Ecto neural progenitor cell (in vitro differentiated cells): ENCODE measurements at regions not wholly inside any gene's neighbourhood (a gene's known extent, or its start where the extent isn't known, plus 50 kb on each side); places are given as distances from the start of the nearest gene placed in this dataset.
"Not testable (repeated sequence)": the region's sequence is repeated elsewhere in the genome, so short reads cannot be mapped to it uniquely, and the experiment has no call there.

ENCODE experiments used
- DNase-seq: peaks from one replicate; pipeline ENCODE4 v3.0.0-alpha.2; 2018; ENCODE audit warnings: low spot score

DNA sequence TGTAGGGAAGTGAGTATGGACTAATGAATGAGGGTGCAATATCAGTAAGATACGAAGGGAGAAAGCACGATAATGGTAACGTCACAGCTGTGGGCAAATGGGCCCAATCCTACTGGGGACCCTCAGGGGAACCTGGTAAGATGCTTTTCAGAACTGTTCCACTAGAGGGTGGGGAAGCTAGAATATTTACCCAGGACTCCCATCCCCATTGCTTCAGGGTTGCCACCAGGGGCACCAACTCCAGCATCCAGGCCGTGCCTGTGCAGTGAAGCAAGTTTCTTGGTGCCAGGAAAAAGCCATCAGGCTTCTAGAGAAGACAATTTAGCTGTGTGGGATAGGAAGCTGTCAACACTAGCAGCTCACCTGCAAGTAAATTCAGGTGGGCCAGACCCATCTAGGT is 409.3 kb downstream of the AGTPBP1 start:
- peak; percentile 51 for DNase-seq

DNA sequence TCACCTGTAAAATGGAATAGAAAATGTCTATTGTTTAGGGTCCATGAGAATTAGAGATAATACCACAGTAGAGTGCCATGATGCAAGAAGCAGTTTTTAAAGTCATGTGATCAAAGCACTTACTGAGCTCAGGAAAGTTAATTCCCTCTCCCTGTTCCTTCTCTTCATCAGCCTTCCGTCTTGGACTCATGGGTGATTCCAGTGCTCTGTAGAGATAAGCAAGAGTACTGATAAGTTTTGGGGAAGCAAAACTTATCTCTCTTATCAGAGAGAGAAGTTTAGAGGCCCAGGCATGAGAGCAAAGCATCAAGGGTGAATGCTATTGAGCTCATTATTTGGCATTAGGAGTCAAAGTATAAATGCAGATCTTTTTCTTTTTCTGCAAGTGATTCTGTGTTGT is 410.1 kb downstream of the AGTPBP1 start:
- DNase-seq: no peak

DNA sequence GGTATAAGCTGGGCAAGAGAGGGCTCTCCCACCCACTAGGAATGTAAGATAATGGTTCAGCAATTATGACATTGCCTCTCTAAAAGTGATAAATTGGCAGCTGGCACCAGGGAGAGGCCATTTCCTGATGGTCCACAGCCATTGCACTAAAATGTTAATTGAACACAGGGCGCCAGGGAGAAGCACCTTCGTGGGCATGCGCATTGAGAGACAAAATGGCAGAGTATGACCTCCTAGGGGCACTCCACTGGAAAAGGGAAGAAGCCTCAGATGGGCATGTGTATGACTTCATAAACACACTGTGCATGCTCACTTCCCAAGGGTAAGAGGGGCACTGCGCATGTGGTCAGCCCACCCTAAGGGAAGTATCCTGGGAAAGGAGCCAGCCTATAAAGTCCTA is 419.2 kb downstream of the AGTPBP1 start:
- DNase-seq: no peak

DNA sequence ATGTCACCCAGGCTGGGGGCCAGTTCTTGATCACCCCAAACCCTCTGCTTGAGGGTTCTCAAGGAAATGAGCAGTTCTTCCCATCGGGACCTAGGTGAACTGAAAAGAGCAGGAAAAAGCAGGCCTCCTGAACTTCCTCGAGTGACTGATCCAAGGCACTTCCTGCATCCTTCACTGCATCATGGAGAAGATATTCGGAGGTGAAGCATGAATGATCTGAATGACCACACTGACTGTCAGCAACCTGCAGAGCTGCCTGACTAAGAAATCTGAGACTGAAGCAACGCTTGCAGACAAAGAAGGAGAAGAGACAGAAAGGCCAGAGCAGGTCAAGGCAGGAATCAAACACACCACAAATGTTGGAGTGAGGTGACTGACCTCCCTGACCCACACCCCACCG is 420.2 kb downstream of the AGTPBP1 start:
- DNase-seq: no peak

DNA sequence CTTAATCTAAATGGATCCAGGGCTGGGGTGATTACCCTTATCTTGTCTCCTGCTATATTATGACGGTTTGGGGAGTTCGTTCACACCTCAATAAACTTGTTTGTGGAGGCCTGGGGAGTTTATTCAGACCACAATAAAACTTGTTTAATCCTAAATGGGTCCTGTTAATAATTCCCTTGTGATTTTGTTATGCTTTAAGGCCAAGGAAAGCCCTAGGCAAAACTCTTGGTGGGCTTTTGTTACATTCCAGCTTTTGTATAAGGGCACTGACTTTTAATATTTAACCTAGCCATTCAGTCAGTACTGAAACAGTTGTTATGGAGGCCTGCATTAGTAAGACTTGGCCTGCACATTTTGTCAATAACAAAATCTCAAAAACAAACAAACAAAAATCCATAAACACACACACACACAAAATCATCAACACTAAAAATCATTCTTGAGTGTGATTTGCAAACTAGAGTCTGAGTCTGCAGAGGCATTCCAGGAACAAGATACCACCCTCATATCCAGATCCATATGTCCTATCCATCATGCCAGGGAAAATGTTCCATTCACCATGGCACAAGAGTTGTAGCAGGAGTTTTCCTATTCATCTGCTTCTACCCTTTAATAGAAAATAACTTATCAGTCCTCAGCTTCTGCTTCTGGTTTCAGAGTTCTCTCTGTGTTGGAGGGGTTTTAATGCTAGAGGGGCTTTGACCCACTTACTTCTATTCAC is 421.7 kb downstream of the AGTPBP1 start:
- DNase-seq: no peak

DNA sequence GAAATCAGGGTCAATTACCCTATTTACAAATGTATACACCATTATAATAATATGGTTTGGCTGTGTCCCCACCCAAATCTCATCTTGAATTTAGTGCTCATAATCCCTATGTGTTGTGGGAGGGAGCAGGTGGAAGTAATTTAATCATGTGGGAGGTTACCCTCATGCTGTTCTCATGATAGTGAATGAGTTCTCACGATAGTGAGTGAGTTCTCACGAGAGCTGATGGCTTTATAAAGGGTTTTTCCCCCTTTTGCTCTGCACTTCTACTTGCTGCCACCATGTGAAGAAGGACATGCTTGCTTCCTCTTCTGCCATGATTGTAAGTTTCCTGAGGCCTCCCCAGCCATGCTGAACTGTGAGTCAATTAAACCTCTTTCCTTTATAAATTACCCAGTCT is 426.2 kb downstream of the AGTPBP1 start:
- DNase-seq: not testable (repeated sequence)

DNA sequence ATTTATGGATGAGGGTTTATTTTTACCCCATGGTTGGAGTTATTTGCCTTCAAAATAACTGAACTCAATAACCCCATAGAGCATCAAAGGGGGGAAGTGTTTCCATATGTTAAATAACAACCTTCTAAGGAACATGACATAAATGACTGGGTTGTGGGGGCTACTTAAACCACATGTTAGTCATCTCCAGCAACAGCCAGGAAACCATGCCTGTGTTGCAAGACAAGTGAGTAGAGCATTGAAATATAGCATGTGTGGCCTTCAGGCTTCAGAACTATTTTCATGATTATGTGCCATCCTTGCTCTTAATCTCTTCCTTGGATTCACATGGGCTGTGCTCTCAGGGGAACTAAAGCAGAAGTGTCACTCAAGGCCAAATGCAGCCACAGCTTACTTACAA is 431.2 kb downstream of the AGTPBP1 start:
- no peak for DNase-seq

DNA sequence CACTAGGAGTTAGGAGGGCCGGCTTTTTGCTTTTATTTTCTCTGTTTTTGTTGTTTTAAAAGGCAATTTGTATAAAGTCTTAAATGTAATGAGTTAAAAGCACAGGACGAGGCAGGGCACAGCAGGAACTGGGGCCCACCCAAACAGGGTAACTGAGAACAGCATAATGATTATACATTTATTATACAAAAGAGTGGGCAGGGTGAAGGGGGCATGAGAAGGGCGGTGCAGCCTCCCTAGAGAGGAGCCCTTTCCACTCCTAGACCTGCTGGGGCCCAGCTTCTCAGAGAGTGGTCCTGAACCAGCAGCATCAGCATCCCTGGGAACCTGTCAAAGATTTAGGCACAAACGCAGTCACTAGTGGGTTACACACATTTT is 438.0 kb downstream of the AGTPBP1 start:
- DNase-seq: no peak

DNA sequence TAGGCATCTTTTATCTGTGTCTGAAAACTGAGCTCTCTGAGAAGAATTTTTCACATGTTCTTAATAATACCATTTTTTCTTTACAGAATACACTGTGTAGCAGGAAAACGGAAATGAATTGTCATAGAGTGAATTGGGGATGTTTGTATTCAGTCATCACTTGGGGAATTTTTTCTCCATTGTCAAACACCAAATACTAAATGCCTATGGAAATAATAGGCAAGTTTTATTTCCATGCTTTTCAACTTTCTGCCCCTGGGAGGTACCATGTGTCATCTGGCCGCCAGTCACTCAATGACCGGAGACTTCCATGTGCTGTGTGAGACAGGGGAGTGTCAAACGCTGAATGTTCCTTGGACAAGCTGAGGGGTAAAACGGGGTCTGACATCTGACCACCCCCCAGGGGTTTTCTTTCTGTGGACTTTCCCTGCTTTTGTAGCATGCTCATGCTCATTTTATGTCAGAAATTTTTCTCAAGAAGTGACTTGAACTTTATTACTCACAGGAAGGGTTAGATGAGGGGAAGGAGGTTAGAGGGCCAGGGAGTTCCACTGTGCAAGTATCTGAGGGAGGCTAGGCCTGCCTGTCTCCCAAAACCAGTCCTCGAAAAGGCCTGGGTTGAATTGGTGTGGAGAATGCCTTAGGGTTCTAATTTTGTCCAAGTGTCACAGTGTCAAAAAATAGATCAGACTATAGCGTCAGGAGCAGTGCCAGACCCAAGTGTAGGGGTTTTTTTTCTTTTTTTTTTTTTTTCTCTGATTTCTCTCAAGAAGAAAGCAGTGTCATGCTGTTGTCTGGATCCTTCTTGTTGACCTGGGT is 438.6 kb downstream of the AGTPBP1 start:
- DNase-seq: no peak

DNA sequence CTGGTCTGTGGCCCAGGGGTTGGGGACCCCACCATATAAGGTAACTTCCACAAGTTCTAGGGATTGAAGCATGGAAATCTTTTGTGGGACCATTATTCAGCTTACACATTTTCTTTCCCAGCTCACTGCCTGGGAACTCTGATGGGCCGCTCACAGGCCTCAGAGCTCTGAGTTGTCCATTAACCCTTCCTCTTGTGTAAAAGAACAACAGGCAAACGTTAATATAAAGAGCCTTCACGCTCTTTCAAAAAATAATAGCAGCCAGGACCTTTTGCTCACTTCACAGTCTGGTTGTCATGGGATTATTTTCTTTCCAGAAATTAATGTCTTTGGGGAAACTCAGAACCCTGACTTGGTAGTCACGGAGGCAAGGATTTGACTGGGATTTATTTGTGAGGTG is 443.3 kb downstream of the AGTPBP1 start:
- no peak for DNase-seq

DNA sequence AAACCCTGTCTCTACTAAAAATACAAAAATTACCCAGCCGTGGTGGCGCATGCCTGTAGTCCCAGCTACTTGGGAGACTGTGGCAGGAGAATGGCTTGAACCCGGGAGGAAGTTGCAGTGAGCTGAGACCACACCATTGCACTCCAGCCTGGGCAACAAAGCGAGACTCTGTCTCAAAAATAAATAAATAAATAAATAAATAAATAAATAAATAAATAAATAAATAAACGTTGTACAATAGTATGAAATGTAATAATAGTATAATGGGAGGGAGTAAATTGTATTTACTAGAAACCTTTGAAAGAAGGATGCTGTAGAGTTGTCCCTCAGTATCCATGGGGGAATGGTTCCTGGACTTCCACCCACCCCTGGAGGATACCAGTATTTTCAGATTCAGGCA is 446.5 kb downstream of the AGTPBP1 start:
- DNase-seq: not testable (repeated sequence)

DNA sequence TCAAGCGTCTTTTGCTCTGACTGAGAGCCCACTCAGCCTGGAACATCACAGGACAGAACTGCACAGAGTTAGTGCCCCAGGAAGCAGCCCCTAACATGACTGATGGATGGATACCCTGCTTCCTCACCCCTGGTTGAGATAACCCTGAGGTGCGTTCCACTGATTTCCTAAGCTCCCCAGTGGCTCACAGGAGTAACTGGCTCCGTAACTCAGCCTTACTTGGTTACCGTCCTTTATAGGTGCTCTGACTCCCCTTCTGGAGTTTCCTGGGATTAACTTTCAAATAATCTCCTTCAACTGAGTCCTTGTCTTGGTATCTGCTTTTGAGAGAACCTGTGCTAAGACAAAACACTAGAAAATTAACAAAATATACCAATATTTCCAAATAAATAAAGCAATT is 449.5 kb downstream of the AGTPBP1 start:
- DNase-seq: no peak

DNA sequence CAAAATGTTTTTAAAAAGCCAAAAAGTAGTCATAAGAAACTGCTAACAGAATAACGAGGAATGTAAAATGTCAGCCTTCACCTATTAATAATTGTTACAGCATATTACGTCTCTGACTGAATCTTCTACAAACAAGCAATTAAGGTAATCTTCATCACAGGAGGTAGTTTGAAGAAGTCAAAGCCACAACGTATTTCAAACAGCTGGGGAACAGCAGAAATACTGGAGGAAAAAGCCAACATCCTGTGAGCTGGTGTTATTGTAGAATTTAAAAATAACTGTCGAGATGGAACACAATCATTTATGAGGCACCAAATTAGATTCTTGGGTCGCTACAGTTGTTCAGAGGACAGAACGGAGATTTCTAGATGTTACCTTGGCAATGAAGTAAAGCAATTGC is 450.5 kb downstream of the AGTPBP1 start:
- DNase-seq: no peak

DNA sequence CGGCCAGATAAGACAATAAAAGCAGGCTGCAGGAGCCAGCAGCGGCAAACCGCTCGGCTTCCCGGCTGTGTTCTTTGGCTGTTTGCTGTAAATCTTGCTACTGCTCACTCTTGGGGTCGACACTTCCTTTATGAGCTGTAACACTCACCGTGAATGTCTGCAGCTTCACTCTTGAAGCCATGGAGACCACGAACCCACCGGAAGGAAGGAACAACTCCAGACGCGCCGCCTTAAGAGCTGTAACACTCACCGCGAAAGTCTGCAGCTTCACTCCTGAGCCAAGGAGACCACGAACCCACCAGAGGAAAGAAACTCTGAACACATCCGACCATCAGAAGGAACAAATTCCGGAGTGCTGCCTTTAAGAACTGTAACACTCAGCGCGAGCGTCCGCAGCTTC is 451.7 kb downstream of the AGTPBP1 start:
- DNase-seq: no peak

DNA sequence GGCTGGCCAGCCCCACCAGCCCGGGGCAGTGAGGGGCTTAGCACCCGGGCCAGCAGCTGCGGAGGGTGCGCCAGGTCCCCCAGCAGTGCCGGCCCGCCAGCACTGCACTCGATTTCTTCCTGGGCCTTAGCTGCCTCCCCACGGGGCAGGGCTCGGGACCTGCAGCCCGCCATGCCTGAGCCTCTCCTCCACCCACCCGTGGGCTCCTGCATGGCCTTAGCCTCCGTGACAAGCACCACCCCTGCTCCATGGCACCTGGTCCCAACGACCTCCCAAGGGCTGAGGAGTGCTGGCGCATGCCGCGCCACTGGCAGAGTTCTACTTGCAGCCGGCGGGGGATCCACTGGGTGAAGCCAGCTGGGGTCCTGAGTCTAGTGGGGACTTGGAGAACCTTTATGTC is 452.6 kb downstream of the AGTPBP1 start:
- no peak for DNase-seq

DNA sequence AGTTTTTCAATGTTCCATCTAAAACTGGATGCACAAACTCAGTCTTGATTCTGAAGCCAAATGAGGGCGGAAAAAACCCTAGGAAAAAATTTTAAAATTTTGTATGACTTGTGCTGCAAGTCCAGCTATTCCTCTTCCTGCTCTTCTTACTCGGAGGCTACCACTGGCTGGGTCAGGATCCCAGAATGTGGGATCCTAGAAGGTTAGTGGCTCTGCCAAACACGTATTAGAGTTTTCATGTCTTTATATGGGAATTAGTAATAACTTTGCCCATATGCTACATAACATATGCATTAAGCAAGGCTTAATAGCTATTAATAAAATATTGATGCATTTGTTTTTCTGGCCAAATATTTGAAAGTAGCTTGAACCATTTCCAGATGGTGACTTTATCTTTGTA is 458.3 kb downstream of the AGTPBP1 start:
- DNase-seq: no peak

DNA sequence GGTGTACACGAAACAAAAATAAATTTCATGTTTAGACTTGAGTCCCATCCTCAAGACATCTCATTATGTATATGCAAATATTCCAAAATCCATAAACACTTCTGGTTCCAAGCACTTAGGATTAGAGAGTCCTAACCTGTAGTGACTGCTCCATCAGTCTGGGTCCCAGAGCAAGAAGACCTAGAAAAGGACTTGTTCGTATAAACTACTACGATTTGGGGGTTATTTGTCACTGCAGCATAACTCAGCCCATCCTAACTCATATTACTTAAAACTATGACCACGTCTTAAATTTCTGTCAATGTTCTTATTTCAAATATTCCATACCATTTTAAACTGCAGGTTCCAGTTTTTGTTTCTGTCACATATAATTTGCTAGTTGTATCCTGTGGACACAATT is 463.0 kb downstream of the AGTPBP1 start:
- no peak for DNase-seq

DNA sequence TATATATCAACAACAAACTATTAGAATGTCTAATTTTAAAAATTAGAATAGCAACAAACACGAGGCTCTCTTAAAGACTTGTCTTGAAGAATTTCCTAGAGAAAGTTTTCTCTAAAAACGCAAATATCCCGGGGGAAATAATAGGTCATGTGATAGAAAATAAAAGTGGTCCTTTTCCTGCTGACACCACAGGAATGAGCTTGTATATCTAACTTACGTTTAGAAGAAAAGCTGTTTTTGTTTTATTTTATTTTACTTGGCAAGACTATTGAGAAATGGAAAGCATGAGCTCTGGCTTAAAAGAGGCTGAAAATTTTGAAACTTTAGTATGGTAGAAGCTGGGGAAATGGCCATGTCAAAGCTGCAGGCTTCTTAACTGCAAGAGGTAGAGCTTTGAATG is 465.0 kb downstream of the AGTPBP1 start:
- no peak for DNase-seq

DNA sequence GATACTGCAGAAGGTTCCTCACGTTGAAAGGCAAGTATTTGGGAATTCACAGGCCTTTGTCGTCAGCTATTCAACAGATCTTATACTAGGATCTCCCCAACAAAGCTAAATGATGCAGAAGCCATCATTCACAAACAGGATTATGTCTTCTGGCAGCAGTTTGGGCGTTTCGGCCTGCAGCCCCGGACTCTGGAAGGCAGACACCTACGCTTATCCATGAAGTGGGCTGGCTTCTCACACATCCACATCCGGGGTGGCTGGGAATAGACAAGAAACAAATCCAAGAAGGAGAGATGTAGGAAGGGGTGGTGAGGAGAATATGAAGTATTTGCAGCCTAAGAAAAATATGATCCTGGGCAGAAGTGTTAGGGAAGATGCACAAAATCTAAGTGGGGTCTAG is 471.9 kb downstream of the AGTPBP1 start:
- no peak for DNase-seq

DNA sequence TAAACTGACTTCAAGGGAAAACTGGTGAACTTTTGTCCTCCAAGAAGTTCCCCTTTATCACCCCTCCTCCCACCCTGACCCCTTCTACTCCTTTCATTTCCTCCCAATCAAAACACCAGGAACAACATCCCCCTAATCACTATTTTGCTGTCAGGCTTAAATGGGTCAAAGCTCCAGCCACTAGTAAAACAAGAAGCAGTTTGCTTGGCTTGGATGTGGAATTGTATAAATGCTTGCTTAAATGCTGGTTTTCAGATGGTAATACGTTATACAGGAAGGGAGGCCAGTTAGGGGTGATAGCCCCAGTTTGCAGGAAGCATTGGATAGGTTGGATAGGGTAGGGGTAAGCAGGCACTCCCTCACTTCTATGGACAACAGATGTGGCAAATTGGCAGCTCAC is 473.6 kb downstream of the AGTPBP1 start:
- no peak for DNase-seq

DNA sequence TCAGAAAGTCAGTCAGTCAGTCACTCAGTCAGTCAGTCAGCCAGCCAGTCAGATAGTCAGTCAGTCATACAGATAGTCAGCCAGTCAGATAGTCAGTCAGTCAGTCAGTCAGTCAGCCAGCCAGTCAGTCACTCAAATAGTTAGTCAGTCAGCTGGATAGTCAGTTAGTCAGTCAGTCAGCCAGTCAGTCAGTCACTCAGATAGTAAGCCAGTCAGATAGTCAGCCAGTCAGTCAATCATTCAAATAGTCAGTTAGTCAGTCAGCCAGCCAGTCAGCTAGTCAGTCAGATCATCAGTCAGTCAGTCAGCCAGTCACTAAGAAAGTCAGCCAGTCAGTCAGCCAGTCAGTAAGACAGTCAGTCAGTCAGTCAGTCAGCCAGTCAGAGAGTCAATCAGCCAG is 477.1 kb downstream of the AGTPBP1 start:
- DNase-seq: no peak

DNA sequence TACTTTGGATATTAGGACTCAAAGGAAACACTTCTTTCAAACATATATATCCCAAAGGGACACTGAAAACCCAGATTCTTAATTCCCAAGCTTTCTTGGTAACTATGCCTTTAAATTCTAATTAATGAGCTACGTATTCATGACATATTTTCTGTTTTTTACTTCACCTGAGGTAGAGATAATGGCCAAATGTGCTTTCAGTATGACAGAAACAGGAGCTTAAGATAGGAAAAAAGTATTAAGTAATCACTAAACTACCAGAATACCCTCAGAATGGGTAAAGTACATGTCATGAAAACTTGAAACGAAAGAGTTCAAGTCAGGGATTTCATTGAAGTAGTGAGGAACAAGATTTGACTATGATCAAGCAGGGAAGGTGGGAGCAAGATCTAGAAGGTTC is 478.5 kb downstream of the AGTPBP1 start:
- DNase-seq: no peak

DNA sequence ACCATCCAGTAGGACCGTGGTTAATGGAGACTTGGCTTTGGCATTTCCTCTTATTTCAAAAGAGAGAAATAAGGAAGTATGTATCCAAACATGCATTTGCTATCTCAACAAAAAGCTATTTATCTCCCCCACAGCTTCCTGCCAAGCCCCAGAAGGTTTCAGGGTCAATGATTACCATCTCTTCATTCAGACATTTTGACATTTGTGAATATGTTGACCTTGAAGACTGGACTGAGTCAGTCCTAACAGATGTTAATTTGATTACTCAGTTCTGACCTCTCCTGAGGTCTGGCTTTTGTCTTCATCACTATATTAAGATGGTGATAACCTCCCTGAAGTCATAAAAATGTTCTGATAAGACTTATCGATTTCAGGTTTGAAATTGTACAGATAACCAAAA is 479.4 kb downstream of the AGTPBP1 start:
- no peak for DNase-seq
